ENCODE measurements at regions not wholly inside any gene's neighbourhood (a gene's known extent, or its start where the extent isn't known, plus 50 kb on each side); places are given as distances from the start of the nearest gene placed in this dataset.
A peak's percentile ranks its signal among the peaks of the same experiment; 100 is the strongest.

GRCh38 chr3:116873142-116873541 is 163.6 kb downstream of the TUSC7 start:
- H3K27me3 ChIP-seq (replicated peaks in 1 of 7): no peaks in the 10 kb centered on the region
- 87 to 90% (median 88%) methylated on average over 3 of the region's 3 CpGs for WGBS, 5 donors
- intact Hi-C loops (cut with DNase I; ENCODE audit: low total_unique reads): no loop called here

GRCh38 chr3:116877968-116878367 is 168.4 kb downstream of the TUSC7 start:
- Histone ChIP-seq H3K36me3 (no peaks in the 10 kb centered on the region), H3K9me3 (peaks cover 0 to 21% (median 12%) of the 10 kb centered on the region in 8 donors), H3K27ac (no peak overlapping the region), H3K27me3 (replicated peaks in 1 of 7) (no peaks in the 10 kb centered on the region), H3K4me3 (no peak overlapping the region), H3K4me1 (no peaks in the 10 kb centered on the region)
- no peak for TF ChIP-seq POLR2AphosphoS5 (IDR thresholded peaks at IDR 0.05)
- TF ChIP-seq POLR2A (IDR thresholded peaks at IDR 0.05): no peak
- no peak for TF ChIP-seq CTCF (IDR thresholded peaks at IDR 0.05 in 8 of 11, conservative IDR thresholded peaks at IDR 0.05 in 3 of 11)
- WGBS, 5 donors: 86 to 91% (median 90%) methylated on average over 3 of the region's 3 CpGs
- intact Hi-C loops (cut with DNase I; ENCODE audit: low total_unique reads): no loop called here
- DNase-seq: no peak

More at GRCh38 chr3:116873142-116873541, 163.6 kb downstream of the TUSC7 start:
- Histone ChIP-seq H3K36me3 (no peaks in the 10 kb centered on the region), H3K4me1 (no peaks in the 10 kb centered on the region), H3K4me3 (no peak overlapping the region), H3K9me3 (peaks cover 0 to 12% (median 7%) of the 10 kb centered on the region in 8 donors), H3K27ac (no peak overlapping the region)
- no peak for DNase-seq
- TF ChIP-seq CTCF (IDR thresholded peaks at IDR 0.05 in 8 of 11, conservative IDR thresholded peaks at IDR 0.05 in 3 of 11) (no peak), POLR2A (IDR thresholded peaks at IDR 0.05) (no peak), POLR2AphosphoS5 (IDR thresholded peaks at IDR 0.05) (no peak)

- intact Hi-C loops (cut with DNase I; ENCODE audit: low total_unique reads): no loop called here
- peak overlapping the region in 1 of 8 donors; percentile 31 for H3K4me3 ChIP-seq
- no peak for TF ChIP-seq POLR2AphosphoS5 (IDR thresholded peaks at IDR 0.05)
- TF ChIP-seq CTCF (IDR thresholded peaks at IDR 0.05 in 8 of 11, conservative IDR thresholded peaks at IDR 0.05 in 3 of 11): no peak
- TF ChIP-seq POLR2A (IDR thresholded peaks at IDR 0.05): no peak
- H3K9me3 ChIP-seq: no peaks in the 10 kb centered on the region
- H3K4me1 ChIP-seq: peaks cover 0 to 15% (median 2%) of the 10 kb centered on the region in 6 donors
- H3K36me3 ChIP-seq: no peaks in the 10 kb centered on the region
- peak overlapping the region in 7 of 8 donors; percentile 29 to 79 (median 65) for H3K27ac ChIP-seq
- no peaks in the 10 kb centered on the region for H3K27me3 ChIP-seq (replicated peaks in 1 of 7)
- DNase-seq: no peak
- WGBS, 5 donors: 46 to 54% (median 53%) methylated on average over 4 of the region's 4 CpGs
Observed at GRCh38 chr3:116886202-116886893, 176.8 kb downstream of the TUSC7 start.

GRCh38 chr3:116896116-116896515 is 186.5 kb downstream of the TUSC7 start:
- Histone ChIP-seq H3K9me3 (no peaks in the 10 kb centered on the region), H3K36me3 (no peaks in the 10 kb centered on the region), H3K27ac (no peak overlapping the region), H3K27me3 (replicated peaks in 1 of 7) (no peaks in the 10 kb centered on the region), H3K4me3 (no peak overlapping the region), H3K4me1 (no peaks in the 10 kb centered on the region)
- intact Hi-C loops (cut with DNase I; ENCODE audit: low total_unique reads): no loop called here
- WGBS, 5 donors: 70 to 83% (median 77%) methylated on average over 2 of the region's 2 CpGs
- no peak for DNase-seq
- TF ChIP-seq POLR2AphosphoS5 (IDR thresholded peaks at IDR 0.05) (no peak), POLR2A (IDR thresholded peaks at IDR 0.05) (no peak), CTCF (IDR thresholded peaks at IDR 0.05 in 8 of 11, conservative IDR thresholded peaks at IDR 0.05 in 3 of 11) (no peak)

All from spleen (tissue), 11 donors.